ENCODE measurements at regions not wholly inside any gene's neighbourhood (a gene's known extent, or its start where the extent isn't known, plus 50 kb on each side); places are given as distances from the start of the nearest gene placed in this dataset.

GRCh38 chrX:38965888-38966287, 164.6 kb downstream of the MID1IP1 start:
- TF ChIP-seq CTCF (conservative IDR thresholded peaks at IDR 0.05): no peak
- no peak overlapping the region for H3K27ac ChIP-seq

- H3K27ac ChIP-seq: peak overlapping the region; percentile 10; the same call in 1 of the 2 replicates
- no peak for TF ChIP-seq CTCF (conservative IDR thresholded peaks at IDR 0.05)
Measured at GRCh38 chrX:38968344-38969216, 167.3 kb downstream of the MID1IP1 start.

GRCh38 chrX:38970074-38970473, 168.8 kb downstream of the MID1IP1 start:
- TF ChIP-seq CTCF (conservative IDR thresholded peaks at IDR 0.05): no peak
- no peak overlapping the region for H3K27ac ChIP-seq

- H3K27ac ChIP-seq: no peak overlapping the region
- TF ChIP-seq CTCF (conservative IDR thresholded peaks at IDR 0.05): no peak
Measured at GRCh38 chrX:38970845-38971244, 169.6 kb downstream of the MID1IP1 start.

- H3K27ac ChIP-seq: no peak overlapping the region
- no peak for TF ChIP-seq CTCF (conservative IDR thresholded peaks at IDR 0.05)
Measured at GRCh38 chrX:38973322-38973721, 172.1 kb downstream of the MID1IP1 start.

- H3K27ac ChIP-seq: no peak overlapping the region
- no peak for TF ChIP-seq CTCF (conservative IDR thresholded peaks at IDR 0.05)
Measured at GRCh38 chrX:38974542-38974941, 173.3 kb downstream of the MID1IP1 start.

- H3K27ac ChIP-seq: no peak overlapping the region
- no peak for TF ChIP-seq CTCF (conservative IDR thresholded peaks at IDR 0.05)
Measured at GRCh38 chrX:38975368-38975942, 174.2 kb downstream of the MID1IP1 start.

Data from VCaP (cell line).